ENCODE measurements at regions not wholly inside any gene's neighbourhood (a gene's known extent, or its start where the extent isn't known, plus 50 kb on each side); places are given as distances from the start of the nearest gene placed in this dataset.

DNA sequence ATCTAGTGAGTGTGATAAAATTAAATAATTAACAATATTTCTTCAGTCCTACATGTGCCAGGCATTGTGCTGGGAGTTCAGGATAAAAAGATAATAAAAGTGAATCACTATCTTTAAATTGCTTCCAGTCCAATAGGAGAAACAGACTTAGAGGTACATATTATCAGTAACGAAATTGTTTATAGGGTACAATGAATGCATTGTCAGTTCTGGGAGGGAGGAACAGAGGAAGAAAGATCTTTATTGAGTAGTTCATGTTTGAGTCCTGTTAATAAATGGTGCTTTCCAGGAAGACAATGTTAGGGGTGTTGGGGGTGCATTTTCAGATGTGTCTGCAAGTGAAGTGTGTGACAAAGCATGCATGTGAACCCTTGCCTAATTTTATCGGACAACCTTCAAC is 183.1 kb downstream of the OGFRL1 start:
- Histone ChIP-seq H4K20me1 (ENCODE audit: control insufficient read depth, insufficient read depth) (no peaks in the 10 kb centered on the region), H3K36me3 (ENCODE audit: control insufficient read depth in 2 of 2, insufficient read depth in 2 of 2, low read length in 1 of 2) (no peaks in the 10 kb centered on the region), H3K4me2 (ENCODE audit: control insufficient read depth, insufficient read depth) (no peak overlapping the region), H3K4me3 (no peak overlapping the region), H3K4me1 (ENCODE audit: control insufficient read depth, insufficient read depth, low read length) (no peaks in the 10 kb centered on the region), H3K27ac (ENCODE audit: control insufficient read depth, insufficient read depth) (no peak overlapping the region), H3K9me3 (replicated peaks; ENCODE audit: control insufficient read depth, insufficient read depth, low read length) (no peaks in the 10 kb centered on the region), H3K79me2 (ENCODE audit: control insufficient read depth, insufficient read depth, low read length) (no peaks in the 10 kb centered on the region), H3K9ac (ENCODE audit: control insufficient read depth, insufficient read depth, low read length) (no peak overlapping the region), H3K27me3 (replicated peaks in 1 of 2; ENCODE audit: control insufficient read depth in 2 of 2, insufficient read depth in 2 of 2, low read length in 1 of 2) (no peaks in the 10 kb centered on the region), H2AFZ (ENCODE audit: control insufficient read depth, low read depth, low read length) (no peak overlapping the region)
- TF ChIP-seq CHD2 (IDR thresholded peaks at IDR 0.05; ENCODE audit: borderline replicate concordance, low read depth, low read length) (no peak), POLR2AphosphoS5 (IDR thresholded peaks at IDR 0.05; ENCODE audit: low read length) (no peak), CBX5 (IDR thresholded peaks at IDR 0.05; ENCODE audit: low read depth) (no peak), ZSCAN29 (IDR thresholded peaks at IDR 0.05) (no peak), IKZF2 (IDR thresholded peaks at IDR 0.05) (no peak), POLR2AphosphoS2 (IDR thresholded peaks at IDR 0.05; ENCODE audit: low read depth, low read length) (no peak), TCF3 (IDR thresholded peaks at IDR 0.05; ENCODE audit: borderline replicate concordance, insufficient read depth, low read depth, low read length) (no peak), NR2C2 (IDR thresholded peaks at IDR 0.05; ENCODE audit: borderline replicate concordance, control insufficient read depth, insufficient read length, low read depth) (no peak), KLF5 (IDR thresholded peaks at IDR 0.05; ENCODE audit: partially characterized antibody) (no peak), SRF (IDR thresholded peaks at IDR 0.05; ENCODE audit: low read depth in 2 of 2, low read length in 2 of 2) (no peak), EGR1 (IDR thresholded peaks at IDR 0.05; ENCODE audit: borderline replicate concordance in 1 of 2, low read depth in 2 of 2, low read length in 2 of 2) (no peak)
- TF ChIP-seq, protein P1, sequence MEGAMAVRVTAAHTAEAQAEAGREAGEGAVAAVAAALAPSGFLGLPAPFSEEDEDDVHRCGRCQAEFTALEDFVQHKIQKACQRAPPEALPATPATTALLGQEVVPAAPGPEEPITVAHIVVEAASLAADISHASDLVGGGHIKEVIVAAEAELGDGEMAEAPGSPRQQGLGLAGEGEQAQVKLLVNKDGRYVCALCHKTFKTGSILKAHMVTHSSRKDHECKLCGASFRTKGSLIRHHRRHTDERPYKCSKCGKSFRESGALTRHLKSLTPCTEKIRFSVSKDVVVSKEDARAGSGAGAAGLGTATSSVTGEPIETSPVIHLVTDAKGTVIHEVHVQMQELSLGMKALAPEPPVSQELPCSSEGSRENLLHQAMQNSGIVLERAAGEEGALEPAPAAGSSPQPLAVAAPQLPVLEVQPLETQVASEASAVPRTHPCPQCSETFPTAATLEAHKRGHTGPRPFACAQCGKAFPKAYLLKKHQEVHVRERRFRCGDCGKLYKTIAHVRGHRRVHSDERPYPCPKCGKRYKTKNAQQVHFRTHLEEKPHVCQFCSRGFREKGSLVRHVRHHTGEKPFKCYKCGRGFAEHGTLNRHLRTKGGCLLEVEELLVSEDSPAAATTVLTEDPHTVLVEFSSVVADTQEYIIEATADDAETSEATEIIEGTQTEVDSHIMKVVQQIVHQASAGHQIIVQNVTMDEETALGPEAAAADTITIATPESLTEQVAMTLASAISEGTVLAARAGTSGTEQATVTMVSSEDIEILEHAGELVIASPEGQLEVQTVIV (IDR thresholded peaks at IDR 0.05; ENCODE audit: borderline replicate concordance, partially characterized antibody): no peak
- RAD21 ChIA-PET (ENCODE audit: unreplicated experiment): no interaction called here
- FAIRE-seq (no peak), ATAC-seq (no peak), DNase-seq (ENCODE audit: low read depth, low spot score) (no peak)
- 39% methylated on average over 2 of the region's 2 CpGs for WGBS (ENCODE audit: insufficient coverage, insufficient replicate concordance, low lambda C conversion rate, missing lambda C conversion rate)
- intact Hi-C loops (cut with micrococcal nuclease; ENCODE audit: unreplicated experiment): no loop called here
- BruUV-seq (replicated peaks): no TSS peak
- CTCF ChIA-PET: interaction anchor here (0.6 kb wide), 1 partner anchor 89 kb away, joined by 3 read pairs; no protein-coding TSS in a partner anchor
- SMC1A ChIA-PET (ENCODE audit: uncharacterized antibody, unreplicated experiment): no interaction called here
- POLR2A ChIA-PET: no interaction called here
- in situ Hi-C loops (cut with MboI): no loop called here
